ENCODE measurements at regions not wholly inside any gene's neighbourhood (a gene's known extent, or its start where the extent isn't known, plus 50 kb on each side); places are given as distances from the start of the nearest gene placed in this dataset.

- no peak for DNase-seq
Measured at GRCh38 chr20:48400009-48400408, 427.8 kb downstream of the PREX1 start.

GRCh38 chr20:48398506-48399449 lies 429.0 kb downstream of the PREX1 start:
- peak; percentile 42 for DNase-seq

- peak; percentile 66 for DNase-seq
Measured at GRCh38 chr20:48396981-48397861, 430.6 kb downstream of the PREX1 start.

- DNase-seq, result no peak
Measured at GRCh38 chr20:48395816-48396546, 431.8 kb downstream of the PREX1 start.

- no peak for DNase-seq
Measured at GRCh38 chr20:48394415-48395081, 433.3 kb downstream of the PREX1 start.

- DNase-seq, result no peak
Measured at GRCh38 chr20:48393737-48394314, 434.0 kb downstream of the PREX1 start.

GRCh38 chr20:48393311-48393685 lies 434.5 kb downstream of the PREX1 start:
- DNase-seq, result no peak

GRCh38 chr20:48392407-48393310 lies 435.1 kb downstream of the PREX1 start:
- DNase-seq, result no peak

- no peak for DNase-seq
Measured at GRCh38 chr20:48390981-48391380, 436.8 kb downstream of the PREX1 start.

- DNase-seq, result no peak
Measured at GRCh38 chr20:48387675-48388074, 440.1 kb downstream of the PREX1 start.

- DNase-seq, result no peak
Measured at GRCh38 chr20:48385527-48385926, 442.3 kb downstream of the PREX1 start.

- no peak for DNase-seq
Measured at GRCh38 chr20:48385114-48385513, 442.7 kb downstream of the PREX1 start.

GRCh38 chr20:48384147-48384818 lies 443.5 kb downstream of the PREX1 start:
- DNase-seq, result no peak

- DNase-seq, result no peak
Measured at GRCh38 chr20:48383252-48383651, 444.5 kb downstream of the PREX1 start.

- no peak for DNase-seq
Measured at GRCh38 chr20:48382304-48382703, 445.5 kb downstream of the PREX1 start.

GRCh38 chr20:48381353-48382120 lies 446.3 kb downstream of the PREX1 start:
- peak; percentile 53 for DNase-seq

- no peak for DNase-seq
Measured at GRCh38 chr20:48380661-48381060, 447.1 kb downstream of the PREX1 start.

- DNase-seq, result no peak
Measured at GRCh38 chr20:48378976-48379675, 448.7 kb downstream of the PREX1 start.

GRCh38 chr20:48377940-48378339 lies 449.9 kb downstream of the PREX1 start:
- no peak for DNase-seq

All from femur (tissue), 1 donor.